ENCODE measurements at regions not wholly inside any gene's neighbourhood (a gene's known extent, or its start where the extent isn't known, plus 50 kb on each side); places are given as distances from the start of the nearest gene placed in this dataset.

GRCh38 chr3:18807593-18807992 lies 340.7 kb upstream of the KCNH8 start:
- DNase-seq (ENCODE audit: low read depth, low spot score): no peak
- in situ Hi-C loops (cut with HindIII; ENCODE audit: low pct_unique_long_range_greater_than_20kb, low sequenced_read_pairs): no loop called here

DNA sequence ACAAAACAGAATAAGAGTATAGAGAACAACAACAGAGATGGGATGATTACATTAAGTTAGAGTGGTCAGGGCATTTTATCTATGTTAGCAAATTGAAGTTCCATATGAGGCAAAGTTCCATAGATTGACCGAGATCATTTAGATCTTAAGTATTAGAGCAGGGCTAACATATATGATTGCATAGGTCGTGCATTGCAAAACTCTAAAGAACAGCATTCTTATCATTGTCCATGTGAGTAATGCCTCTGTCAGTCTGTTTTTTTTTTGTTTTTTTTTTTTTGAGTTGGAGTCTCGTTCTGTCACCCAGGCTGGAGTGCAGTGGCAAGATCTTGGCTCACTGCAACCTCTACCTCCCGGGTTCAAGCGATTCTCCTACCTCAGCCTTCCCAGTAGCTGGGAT lies 341.7 kb upstream of the KCNH8 start:
- no peak for DNase-seq (ENCODE audit: low read depth, low spot score)

DNA sequence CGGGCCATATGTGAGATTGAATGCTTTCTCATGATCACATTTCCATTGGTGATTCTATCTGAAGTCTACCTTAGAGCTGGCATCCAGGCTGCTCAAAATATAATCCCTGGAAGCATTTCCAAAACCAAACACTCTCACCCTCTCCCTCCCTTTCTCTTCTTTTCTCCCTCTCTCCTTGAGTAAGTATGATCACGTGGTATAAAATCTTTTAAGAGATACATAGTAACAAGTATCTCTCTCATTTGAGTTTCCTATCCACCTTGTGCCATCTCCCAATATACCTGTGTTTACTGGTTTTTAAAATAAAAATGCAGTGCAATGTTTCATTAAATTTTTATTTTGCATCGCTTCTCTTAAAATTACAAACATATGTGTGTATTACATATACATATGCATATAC lies 350.9 kb upstream of the KCNH8 start:
- no peak for DNase-seq (ENCODE audit: low read depth, low spot score)
- in situ Hi-C loops (cut with HindIII; ENCODE audit: low pct_unique_long_range_greater_than_20kb, low sequenced_read_pairs): no loop called here

More for the DNA sequence above, 341.7 kb upstream of the KCNH8 start:
- in situ Hi-C loops (cut with HindIII; ENCODE audit: low pct_unique_long_range_greater_than_20kb, low sequenced_read_pairs): no loop called here

- in situ Hi-C loops (cut with HindIII; ENCODE audit: low pct_unique_long_range_greater_than_20kb, low sequenced_read_pairs): no loop called here
Measured at GRCh38 chr3:18795078-18795477, 353.2 kb upstream of the KCNH8 start.

DNA sequence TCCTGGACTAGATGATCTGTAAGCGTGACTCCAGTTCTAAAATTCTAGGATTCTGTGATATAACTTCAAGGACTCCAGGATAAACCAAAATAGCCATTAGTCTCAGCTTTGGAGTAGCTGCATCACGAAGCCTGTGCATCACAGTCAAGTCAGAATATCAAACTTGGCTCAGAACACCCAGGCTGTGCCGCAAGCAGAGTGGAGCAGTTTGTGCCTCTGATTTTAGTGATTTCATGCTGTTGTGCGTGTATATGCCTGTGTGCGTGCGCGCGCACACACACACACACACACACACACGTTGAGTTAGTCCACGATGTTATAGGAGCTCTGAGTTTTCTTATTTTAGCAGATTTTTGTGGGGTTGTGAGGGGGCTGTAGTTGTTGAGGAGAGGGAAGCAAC lies 356.6 kb upstream of the KCNH8 start:
- DNase-seq (ENCODE audit: low read depth, low spot score): no peak
- in situ Hi-C loops (cut with HindIII; ENCODE audit: low pct_unique_long_range_greater_than_20kb, low sequenced_read_pairs): no loop called here

More at GRCh38 chr3:18795078-18795477, 353.2 kb upstream of the KCNH8 start:
- no peak for DNase-seq (ENCODE audit: low read depth, low spot score)

- in situ Hi-C loops (cut with HindIII; ENCODE audit: low pct_unique_long_range_greater_than_20kb, low sequenced_read_pairs): no loop called here
- no peak for DNase-seq (ENCODE audit: low read depth, low spot score)
Measured at GRCh38 chr3:18791182-18791581, 357.1 kb upstream of the KCNH8 start.

GRCh38 chr3:18790384-18790783 lies 357.9 kb upstream of the KCNH8 start:
- in situ Hi-C loops (cut with HindIII; ENCODE audit: low pct_unique_long_range_greater_than_20kb, low sequenced_read_pairs): no loop called here
- no peak for DNase-seq (ENCODE audit: low read depth, low spot score)

DNA sequence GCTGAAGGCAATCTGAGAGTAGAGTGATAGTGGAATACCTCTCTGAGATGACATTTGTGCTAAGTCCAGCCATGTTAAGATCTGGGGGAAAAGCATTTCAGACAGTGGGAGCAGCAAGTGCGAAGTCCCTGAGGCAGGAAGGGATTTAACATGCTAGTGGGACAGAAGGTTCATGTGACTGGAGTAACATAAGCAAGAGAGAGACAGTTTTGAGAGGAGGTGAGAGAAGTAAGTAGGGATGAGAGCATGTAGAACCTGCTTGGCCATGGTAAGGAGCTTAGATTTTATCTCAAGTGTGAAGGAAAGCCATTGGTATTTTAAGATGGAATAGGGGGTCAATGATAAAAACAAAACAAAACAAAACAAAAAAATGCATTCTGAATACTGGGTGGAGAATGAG lies 358.6 kb upstream of the KCNH8 start:
- in situ Hi-C loops (cut with HindIII; ENCODE audit: low pct_unique_long_range_greater_than_20kb, low sequenced_read_pairs): no loop called here
- DNase-seq (ENCODE audit: low read depth, low spot score): no peak

- in situ Hi-C loops (cut with HindIII; ENCODE audit: low pct_unique_long_range_greater_than_20kb, low sequenced_read_pairs): no loop called here
Measured at GRCh38 chr3:18787441-18787840, 360.9 kb upstream of the KCNH8 start.

GRCh38 chr3:18786650-18787323 lies 361.5 kb upstream of the KCNH8 start:
- in situ Hi-C loops (cut with HindIII; ENCODE audit: low pct_unique_long_range_greater_than_20kb, low sequenced_read_pairs): no loop called here

More at GRCh38 chr3:18787441-18787840, 360.9 kb upstream of the KCNH8 start:
- DNase-seq (ENCODE audit: low read depth, low spot score): no peak

GRCh38 chr3:18782191-18782590 lies 357.1 kb upstream of the SATB1 start:
- DNase-seq (ENCODE audit: low read depth, low spot score): no peak
- in situ Hi-C loops (cut with HindIII; ENCODE audit: low pct_unique_long_range_greater_than_20kb, low sequenced_read_pairs): no loop called here

More at GRCh38 chr3:18786650-18787323, 361.5 kb upstream of the KCNH8 start:
- DNase-seq (ENCODE audit: low read depth, low spot score): no peak

DNA sequence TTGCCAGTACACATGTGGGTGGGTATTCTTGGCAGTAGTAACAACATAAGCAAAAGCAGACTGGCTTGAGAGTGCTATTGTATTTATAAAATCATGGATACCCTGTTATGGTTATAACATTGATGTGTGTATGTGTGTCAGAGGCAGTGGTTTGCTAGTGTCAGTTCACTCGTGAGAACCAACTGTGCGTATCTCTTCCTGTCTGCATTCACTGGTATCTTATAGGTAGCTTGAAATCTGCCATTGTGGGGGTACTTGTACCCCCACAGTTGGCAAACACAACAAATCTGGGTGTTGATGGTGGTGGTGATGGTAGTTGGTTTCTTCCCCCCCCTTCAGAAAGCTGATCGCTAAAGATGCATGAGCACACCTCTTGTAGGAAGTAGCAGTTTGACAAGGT lies 355.8 kb upstream of the SATB1 start:
- in situ Hi-C loops (cut with HindIII; ENCODE audit: low pct_unique_long_range_greater_than_20kb, low sequenced_read_pairs): no loop called here
- DNase-seq (ENCODE audit: low read depth, low spot score): no peak

DNA sequence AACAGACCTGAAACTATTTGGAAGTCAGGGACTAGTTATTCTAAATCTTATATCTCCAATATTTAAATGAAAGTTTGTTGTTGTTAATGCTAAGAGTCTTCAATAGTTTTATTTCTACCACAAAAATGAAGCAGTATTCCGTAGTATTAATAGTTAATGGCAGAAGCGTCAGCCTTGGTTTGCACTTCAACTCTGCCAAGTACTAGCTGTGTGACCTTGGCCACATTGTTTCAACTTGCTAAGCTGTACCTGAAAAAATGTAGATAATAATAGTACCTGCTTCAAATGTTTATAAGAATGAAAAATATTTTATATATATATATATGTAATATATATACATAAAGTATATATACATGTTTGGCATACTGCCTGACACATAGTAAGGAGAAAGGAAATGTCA lies 354.6 kb upstream of the SATB1 start:
- DNase-seq (ENCODE audit: low read depth, low spot score): no peak
- in situ Hi-C loops (cut with HindIII; ENCODE audit: low pct_unique_long_range_greater_than_20kb, low sequenced_read_pairs): no loop called here

DNA sequence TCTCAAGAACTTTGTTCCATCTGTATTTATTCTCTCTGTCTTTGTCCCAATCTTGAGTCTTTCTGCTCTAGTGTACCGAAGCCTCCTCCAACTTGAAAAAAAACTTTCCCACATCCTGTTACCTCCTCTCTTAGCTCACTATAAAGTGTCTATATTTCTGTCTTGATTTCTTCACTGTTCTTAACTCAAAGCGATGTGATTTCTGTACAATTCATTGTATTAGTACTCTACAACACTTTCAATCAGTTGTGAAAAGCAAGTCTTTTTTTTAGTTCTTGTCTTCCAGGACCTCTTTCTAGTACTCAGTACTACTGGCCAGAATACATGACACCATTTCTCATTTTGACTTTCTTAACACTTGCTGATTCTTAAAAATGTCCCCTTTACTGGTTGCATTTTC lies 353.5 kb upstream of the SATB1 start:
- no peak for DNase-seq (ENCODE audit: low read depth, low spot score)
- in situ Hi-C loops (cut with HindIII; ENCODE audit: low pct_unique_long_range_greater_than_20kb, low sequenced_read_pairs): no loop called here

GRCh38 chr3:18778094-18778493 lies 353.0 kb upstream of the SATB1 start:
- no peak for DNase-seq (ENCODE audit: low read depth, low spot score)
- in situ Hi-C loops (cut with HindIII; ENCODE audit: low pct_unique_long_range_greater_than_20kb, low sequenced_read_pairs): no loop called here

DNA sequence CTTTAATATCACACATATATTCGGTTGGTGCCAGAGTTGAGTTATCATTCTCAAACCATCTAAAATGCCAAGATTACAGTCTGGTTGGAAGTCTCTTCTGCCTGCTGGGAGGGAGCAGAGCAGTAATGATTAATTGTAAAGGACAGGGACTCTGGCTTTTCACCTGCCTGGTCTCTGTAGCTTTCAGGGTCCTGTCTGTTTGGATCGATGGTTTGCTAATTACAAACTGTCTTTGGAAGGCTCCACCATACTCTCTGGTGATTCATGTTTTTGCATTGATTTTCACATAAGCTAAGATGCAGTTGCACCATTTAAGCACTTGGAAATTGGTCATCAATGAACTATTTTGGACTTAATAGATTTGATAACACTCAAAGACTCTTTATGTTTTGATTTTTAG lies 350.4 kb upstream of the SATB1 start:
- in situ Hi-C loops (cut with HindIII; ENCODE audit: low pct_unique_long_range_greater_than_20kb, low sequenced_read_pairs): no loop called here

GRCh38 chr3:18774319-18775088 lies 349.4 kb upstream of the SATB1 start:
- in situ Hi-C loops (cut with HindIII; ENCODE audit: low pct_unique_long_range_greater_than_20kb, low sequenced_read_pairs): no loop called here
- DNase-seq (ENCODE audit: low read depth, low spot score): no peak

More for the DNA sequence above, 350.4 kb upstream of the SATB1 start:
- no peak for DNase-seq (ENCODE audit: low read depth, low spot score)

GRCh38 chr3:18772699-18773305 lies 347.7 kb upstream of the SATB1 start:
- in situ Hi-C loops (cut with HindIII; ENCODE audit: low pct_unique_long_range_greater_than_20kb, low sequenced_read_pairs): no loop called here
- DNase-seq (ENCODE audit: low read depth, low spot score): no peak

DNA sequence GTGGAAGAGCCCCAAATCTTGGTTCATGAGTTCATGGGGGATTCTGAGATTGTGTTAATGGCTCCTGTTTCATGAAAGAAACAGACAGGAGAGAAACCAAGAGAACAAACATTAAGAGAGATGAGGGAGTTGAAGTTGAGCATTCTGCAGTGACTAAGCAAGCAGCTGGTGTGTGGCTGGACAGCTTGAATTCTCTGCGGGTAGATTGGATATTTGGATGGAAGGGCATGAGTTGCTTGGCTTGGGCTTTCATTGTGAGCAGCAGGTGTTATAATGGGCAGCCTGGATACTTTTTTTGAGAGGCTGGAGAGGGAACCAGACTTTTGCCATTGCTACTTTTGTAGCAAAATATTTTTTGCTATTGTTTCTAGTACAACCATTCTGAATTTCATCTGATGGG lies 346.8 kb upstream of the SATB1 start:
- in situ Hi-C loops (cut with HindIII; ENCODE audit: low pct_unique_long_range_greater_than_20kb, low sequenced_read_pairs): no loop called here
- DNase-seq (ENCODE audit: low read depth, low spot score): no peak

Measured in SK-MEL-5 (cell line).